ENCODE measurements at regions not wholly inside any gene's neighbourhood (a gene's known extent, or its start where the extent isn't known, plus 50 kb on each side); places are given as distances from the start of the nearest gene placed in this dataset.

Small RNA genes in the stretch of these regions (small RNA-seq; reads per million reads assigned to genes)
- gene AC010350.1, result 0 reads per million in 2 experiments

Data from SK-MEL-5 (cell line).